H1 (cell line): ENCODE measurements at regions not wholly inside any gene's neighbourhood (a gene's known extent, or its start where the extent isn't known, plus 50 kb on each side); places are given as distances from the start of the nearest gene placed in this dataset.

Source experiments
- CTCF ChIA-PET: fragments of 300-600 bp; sonication (Branson Sonifier 250); formaldehyde crosslinking; loops from one replicate; lab custom pipeline; 2021; ENCODE audit not compliant: partially characterized antibody; lab: Charles Lee
- POLR2A ChIA-PET: fragments of 300-600 bp; sonication (Branson Sonifier 250); formaldehyde crosslinking; loops from one replicate; lab custom pipeline; 2021; ENCODE audit warnings: inconsistent platforms; ENCODE audit not compliant: partially characterized antibody; lab: Charles Lee
- DNase-seq, 2 experiments: peaks; one replicate each; pipeline versions ENCODE4 v3.0.0 to v3.0.0-alpha.2; 2010 to 2022; ENCODE audit warnings: low spot score in 2 of 2, low read depth in 1 of 2, mixed read lengths in 1 of 2
- FAIRE-seq: peaks from 2 replicates; lab custom pipeline; 2011; peaks lifted over from hg19 to GRCh38; lab: Jason Lieb, UNC
- H2AFZ ChIP-seq: 2 replicates; pipeline ENCODE4 v1.8.1; 2012; ENCODE audit warnings: low read length, inconsistent platforms
- H2AK5ac ChIP-seq: 2 replicates; pipeline ENCODE4 v1.6.1; 2013; ENCODE audit warnings: low read depth, low read length
- H2BK120ac ChIP-seq: replicated peaks from 2 replicates; pipeline ENCODE3; 2013; ENCODE audit warnings: low read depth, low read length, inconsistent platforms
- H2BK12ac ChIP-seq: 2 replicates; pipeline ENCODE4 v1.6.1; 2013; ENCODE audit warnings: low read depth, low read length
- H2BK15ac ChIP-seq: 2 replicates; pipeline ENCODE4 v1.6.1; 2013; ENCODE audit warnings: low read length
- H2BK20ac ChIP-seq: 2 replicates; pipeline ENCODE4 v1.6.1; 2013; ENCODE audit warnings: low read length
- H2BK5ac ChIP-seq: 2 replicates; pipeline ENCODE4 v1.6.1; 2013; ENCODE audit warnings: low read depth, low read length
- H3K14ac ChIP-seq: 2 replicates; pipeline ENCODE4 v1.6.1; 2013; ENCODE audit warnings: inconsistent platforms; ENCODE audit not compliant: insufficient read length
- H3K18ac ChIP-seq: 2 replicates; pipeline ENCODE4 v1.6.1; 2013; ENCODE audit warnings: low read length; ENCODE audit errors: extremely low read depth
- H3K23ac ChIP-seq: 2 replicates; pipeline ENCODE4 v1.6.1; 2013; ENCODE audit warnings: inconsistent platforms; ENCODE audit not compliant: insufficient read length
- H3K23me2 ChIP-seq: 2 replicates; pipeline ENCODE4 v1.6.1; 2013; ENCODE audit warnings: low read depth, low read length
- H3K27ac ChIP-seq: 2 replicates; pipeline ENCODE4 v1.6.1; 2011; ENCODE audit warnings: low read depth, low read length, inconsistent platforms
- H3K27me3 ChIP-seq, 4 experiments: replicated peaks in 1 of 4; 1 replicate in 1 of 4; 2 replicates in 3 of 4; pipeline versions ENCODE4 v1.6.1 to v1.8.1; 2011 to 2013; ENCODE audit warnings: low read length in 3 of 4, mild to moderate bottlenecking in 3 of 4, inconsistent platforms in 2 of 4, mixed read lengths in 2 of 4, moderate library complexity in 1 of 4; ENCODE audit not compliant: control insufficient read depth in 3 of 4, insufficient read depth in 3 of 4; ENCODE audit errors: extremely low read depth in 1 of 4
- H3K36me3 ChIP-seq, 4 experiments: 2 replicates each; pipeline versions ENCODE4 v1.6.1 to v1.8.1; 2011 to 2013; ENCODE audit warnings: mild to moderate bottlenecking in 4 of 4, low read length in 3 of 4, moderate library complexity in 2 of 4, control low read depth in 1 of 4, inconsistent platforms in 1 of 4; ENCODE audit not compliant: insufficient read depth in 4 of 4, control insufficient read depth in 2 of 4
- H3K4ac ChIP-seq: replicated peaks from 2 replicates; pipeline ENCODE3; 2013; ENCODE audit warnings: low read length, low read depth, mixed read lengths, inconsistent platforms; ENCODE audit not compliant: insufficient read length
- H3K4me1 ChIP-seq, 4 experiments: replicated peaks in 1 of 4; 1 replicate in 1 of 4; 2 replicates in 3 of 4; pipeline versions ENCODE4 v1.6.1 to v1.8.1; 2011 to 2013; ENCODE audit warnings: low read length in 3 of 4, inconsistent platforms in 2 of 4, mixed read lengths in 1 of 4; ENCODE audit not compliant: insufficient read depth in 4 of 4, control insufficient read depth in 3 of 4
- H3K4me2 ChIP-seq, 2 experiments: 2 replicates each; pipeline versions ENCODE4 v1.6.1 to v1.8.1; 2011 to 2013; ENCODE audit warnings: low read depth in 2 of 2, low read length in 2 of 2, control low read depth in 1 of 2, inconsistent platforms in 1 of 2, mild to moderate bottlenecking in 1 of 2; ENCODE audit not compliant: insufficient read depth in 1 of 2
- H3K4me3 ChIP-seq, 4 experiments: fragments of 200-600, 300-600 bp in 1 of 4; sonication (generic), shearing (Covaris generic), sonication (Bioruptor Twin) in 1 of 4; 2 replicates each; pipeline versions ENCODE4 v1.5.1 to v1.8.1; 2011 to 2016; ENCODE audit warnings: low read length in 4 of 4, low read depth in 3 of 4, control low read depth in 2 of 4, inconsistent platforms in 2 of 4, mild to moderate bottlenecking in 2 of 4, mixed read lengths in 1 of 4, moderate library complexity in 1 of 4; ENCODE audit not compliant: insufficient read depth in 2 of 4; ENCODE audit errors: extremely low read depth in 1 of 4
- H3K56ac ChIP-seq: replicated peaks from 2 replicates; pipeline ENCODE3; 2013; ENCODE audit warnings: low read depth, mild to moderate bottlenecking, mixed read lengths, low read length, inconsistent platforms; ENCODE audit not compliant: insufficient read length
- H3K79me1 ChIP-seq: 2 replicates; pipeline ENCODE4 v1.6.1; 2013; ENCODE audit warnings: low read depth, low read length, control low read depth
- H3K79me2 ChIP-seq, 2 experiments: 2 replicates each; pipeline versions ENCODE4 v1.6.1 to v1.8.1; 2012 to 2013; ENCODE audit warnings: low read length in 2 of 2, mild to moderate bottlenecking in 2 of 2, inconsistent platforms in 1 of 2; ENCODE audit not compliant: insufficient read depth in 2 of 2, control insufficient read depth in 1 of 2
- H3K9ac ChIP-seq, 4 experiments: replicated peaks in 1 of 4; 1 replicate in 1 of 4; 2 replicates in 3 of 4; pipeline versions ENCODE4 v1.6.1 to v1.8.1; 2011 to 2013; ENCODE audit warnings: low read depth in 3 of 4, low read length in 3 of 4, control low read depth in 2 of 4, mild to moderate bottlenecking in 2 of 4, moderate library complexity in 2 of 4, inconsistent platforms in 1 of 4; ENCODE audit errors: extremely low read depth in 1 of 4
- H3K9me3 ChIP-seq, 2 experiments: 2 replicates each; pipeline versions ENCODE4 v1.6.1 to v1.8.1; 2012 to 2013; ENCODE audit warnings: mild to moderate bottlenecking in 2 of 2, moderate library complexity in 2 of 2, control low read depth in 1 of 2, inconsistent platforms in 1 of 2, low read depth in 1 of 2, low read length in 1 of 2, mixed read lengths in 1 of 2; ENCODE audit not compliant: insufficient read depth in 2 of 2
- H4K20me1 ChIP-seq, 2 experiments: replicated peaks in 1 of 2; 2 replicates each; pipeline versions ENCODE3 to v1.8.1; 2011 to 2013; ENCODE audit warnings: inconsistent platforms in 2 of 2, low read length in 2 of 2, mild to moderate bottlenecking in 1 of 2; ENCODE audit not compliant: insufficient read depth in 2 of 2, control insufficient read depth in 1 of 2
- H4K5ac ChIP-seq: 2 replicates; pipeline ENCODE4 v1.6.1; 2013; ENCODE audit warnings: low read length, low read depth, mixed read lengths, inconsistent platforms; ENCODE audit not compliant: insufficient read length
- H4K8ac ChIP-seq: 2 replicates; pipeline ENCODE4 v1.8.0; 2013; ENCODE audit warnings: mild to moderate bottlenecking, moderate library complexity, low read length, inconsistent platforms; ENCODE audit not compliant: insufficient read depth; ENCODE audit errors: extremely low read depth
- H4K91ac ChIP-seq: replicated peaks from 2 replicates; pipeline ENCODE3; 2013; ENCODE audit warnings: low read length, mixed read lengths, inconsistent platforms; ENCODE audit not compliant: insufficient read length
- CEBPB ChIP-seq: IDR thresholded peaks from 2 replicates; pipeline ENCODE4 v1.6.1; 2012; ENCODE audit warnings: low read depth, low read length
- TAF7 ChIP-seq: optimal IDR thresholded peaks from 2 replicates; pipeline ENCODE3; 2011; ENCODE audit warnings: low read depth, mild to moderate bottlenecking, inconsistent platforms, low read length, moderate library complexity, borderline replicate concordance
- WGBS, 2 experiments: shearing (Covaris generic) in 1 of 2; methylation state at CpG; one replicate each; pipeline versions ENCODE4 v1.1.6 to v1.1.7; 2013 to 2015; ENCODE audit warnings: low lambda C conversion rate in 2 of 2, mixed read lengths in 2 of 2, inconsistent platforms in 1 of 2, low coverage in 1 of 2, missing lambda C conversion rate in 1 of 2; ENCODE audit not compliant: insufficient replicate concordance in 2 of 2, insufficient coverage in 1 of 2, insufficient read length in 1 of 2; ENCODE audit errors: extremely low coverage in 1 of 2, missing lambda C conversion rate in 1 of 2; 5-methylcytosine and 5-hydroxymethylcytosine counted together

GRCh38 chr14:42407153-42407552 lies 800.5 kb downstream of the LRFN5 start:
- Histone ChIP-seq H3K56ac (no peak overlapping the region), H3K23me2 (no peaks in the 10 kb centered on the region), H2BK120ac (no peak overlapping the region), H3K79me2 (no peaks in the 10 kb centered on the region), H3K23ac (no peak overlapping the region), H3K79me1 (no peaks in the 10 kb centered on the region), H3K18ac (no peak overlapping the region), H3K27ac (no peak overlapping the region), H3K4ac (no peak overlapping the region), H2BK12ac (no peak overlapping the region), H3K9ac (no peak overlapping the region), H2BK15ac (no peak overlapping the region), H3K14ac (no peak overlapping the region), H4K5ac (no peak overlapping the region), H4K91ac (no peak overlapping the region), H2AFZ (no peak overlapping the region), H3K4me1 (no peaks in the 10 kb centered on the region), H2AK5ac (no peak overlapping the region), H4K20me1 (no peaks in the 10 kb centered on the region), H2BK5ac (no peak overlapping the region), H3K36me3 (no peaks in the 10 kb centered on the region), H3K4me2 (no peak overlapping the region), H2BK20ac (no peak overlapping the region), H3K9me3 (no peaks in the 10 kb centered on the region), H3K27me3 (no peaks in the 10 kb centered on the region), H4K8ac (no peak overlapping the region), H3K4me3 (no peak overlapping the region)
- no peak for DNase-seq
- no peak for FAIRE-seq
- ChIA-PET CTCF (no interaction called here), POLR2A (no interaction called here)
- WGBS, 2 experiments: 77% methylated on average over 1 of the region's 1 CpG; no CpG with 5 or more reads in 1 of the 2 experiments
- no peak for TF ChIP-seq CEBPB
- TF ChIP-seq TAF7: no peak
